Neuronal stem cell (in vitro differentiated cells): ENCODE measurements at regions not wholly inside any gene's neighbourhood (a gene's known extent, or its start where the extent isn't known, plus 50 kb on each side); places are given as distances from the start of the nearest gene placed in this dataset.

Source experiments
- DNase-seq: peaks from one replicate; pipeline ENCODE4 v3.0.0-alpha.2; 2013; ENCODE audit warnings: low spot score
- H2AFZ ChIP-seq: one replicate; pipeline ENCODE4 v1.6.1; 2013; ENCODE audit warnings: mild to moderate bottlenecking, low read length, inconsistent platforms
- H2AK5ac ChIP-seq: 2 replicates; pipeline ENCODE4 v1.6.1; 2013; ENCODE audit warnings: low read depth, mild to moderate bottlenecking, inconsistent platforms, low read length, moderate library complexity, mixed read lengths
- H2BK120ac ChIP-seq: 2 replicates; pipeline ENCODE4 v1.6.1; 2013; ENCODE audit warnings: low read depth, mild to moderate bottlenecking, inconsistent platforms, low read length, moderate library complexity, mixed read lengths
- H2BK12ac ChIP-seq: one replicate; pipeline ENCODE4 v1.6.1; 2013; ENCODE audit warnings: low read length, inconsistent platforms
- H2BK15ac ChIP-seq: 2 replicates; pipeline ENCODE4 v1.6.1; 2013; ENCODE audit warnings: mild to moderate bottlenecking, low read length, inconsistent platforms, mixed read lengths
- H2BK5ac ChIP-seq: one replicate; pipeline ENCODE4 v1.6.1; 2013; ENCODE audit warnings: inconsistent platforms, mild to moderate bottlenecking, low read length, moderate library complexity
- H3K14ac ChIP-seq: one replicate; pipeline ENCODE4 v1.6.1; 2013; ENCODE audit warnings: low read length, inconsistent platforms
- H3K18ac ChIP-seq: 2 replicates; pipeline ENCODE4 v1.6.1; 2013; ENCODE audit warnings: low read length, inconsistent platforms
- H3K23ac ChIP-seq: 2 replicates; pipeline ENCODE4 v1.6.1; 2013; ENCODE audit warnings: low read depth, mild to moderate bottlenecking, mixed read lengths, low read length, inconsistent platforms; ENCODE audit not compliant: poor library complexity
- H3K27ac ChIP-seq: replicated peaks from 3 replicates; pipeline ENCODE4 v1.5.1; 2013; ENCODE audit warnings: low read length, inconsistent platforms
- H3K27me3 ChIP-seq, 3 experiments: 2 replicates each; pipeline ENCODE4 v1.6.1; 2013; ENCODE audit warnings: low read length in 3 of 3, mild to moderate bottlenecking in 2 of 3, inconsistent platforms in 1 of 3, low read depth in 1 of 3, mixed read lengths in 1 of 3, moderate library complexity in 1 of 3; ENCODE audit not compliant: control insufficient read depth in 3 of 3, insufficient read depth in 3 of 3
- H3K36me3 ChIP-seq, 2 donors: replicated peaks in 1 of 2; 2 replicates each; pipeline ENCODE4 v1.6.1; 2013; ENCODE audit warnings: low read length in 2 of 2; ENCODE audit not compliant: control insufficient read depth in 2 of 2, insufficient read depth in 2 of 2
- H3K4ac ChIP-seq: 2 replicates; pipeline ENCODE4 v1.6.1; 2013; ENCODE audit warnings: inconsistent platforms, mild to moderate bottlenecking, low read length, moderate library complexity
- H3K4me1 ChIP-seq, 2 donors: 1 replicate in 1 of 2; 2 replicates in 1 of 2; pipeline ENCODE4 v1.6.1; 2013; ENCODE audit warnings: low read length in 2 of 2, low read depth in 1 of 2; ENCODE audit not compliant: control insufficient read depth in 2 of 2, insufficient read depth in 1 of 2
- H3K4me2 ChIP-seq: one replicate; pipeline ENCODE4 v1.6.1; 2013; ENCODE audit warnings: mild to moderate bottlenecking, low read length, inconsistent platforms; ENCODE audit not compliant: insufficient read depth, poor library complexity, severe bottlenecking
- H3K4me3 ChIP-seq, 2 donors: 2 replicates each; pipeline ENCODE4 v1.5.1; 2013; ENCODE audit warnings: low read length in 2 of 2, mild to moderate bottlenecking in 2 of 2, inconsistent platforms in 1 of 2, moderate library complexity in 1 of 2
- H3K79me1 ChIP-seq: one replicate; pipeline ENCODE4 v1.6.1; 2013; ENCODE audit warnings: low read depth, mild to moderate bottlenecking, inconsistent platforms, low read length, moderate library complexity
- H3K9ac ChIP-seq: one replicate; pipeline ENCODE4 v1.6.1; 2013; ENCODE audit warnings: mild to moderate bottlenecking, low read depth, low read length, inconsistent platforms; ENCODE audit not compliant: poor library complexity
- H3K9me3 ChIP-seq, 2 donors: replicated peaks in 1 of 2; 2 replicates each; pipeline versions ENCODE3 to v1.6.1; 2013; ENCODE audit warnings: low read length in 2 of 2, mild to moderate bottlenecking in 2 of 2, inconsistent platforms in 1 of 2, low read depth in 1 of 2, mixed read lengths in 1 of 2, moderate library complexity in 1 of 2; ENCODE audit not compliant: control insufficient read depth in 2 of 2, insufficient read depth in 1 of 2
- H4K8ac ChIP-seq: one replicate; pipeline ENCODE4 v1.6.1; 2013; ENCODE audit warnings: low read depth, mild to moderate bottlenecking, inconsistent platforms, low read length, moderate library complexity
- H4K91ac ChIP-seq: one replicate; pipeline ENCODE4 v1.6.1; 2013; ENCODE audit warnings: low read length, low read depth, mild to moderate bottlenecking, inconsistent platforms; ENCODE audit not compliant: poor library complexity
- WGBS, 2 donors: extraction: QIAGEN DNeasy Blood & Tissue Kit; methylation state at CpG; one replicate each; pipeline ENCODE4 v1.1.7; 2013; ENCODE audit warnings: missing lambda C conversion rate in 2 of 2, mixed read lengths in 1 of 2; ENCODE audit not compliant: insufficient read length in 2 of 2, insufficient replicate concordance in 1 of 2; ENCODE audit errors: extremely low coverage in 2 of 2; 5-methylcytosine and 5-hydroxymethylcytosine counted together

GRCh38 chr5:168092209-168093185 is 198.9 kb upstream of the WWC1 start:
- Histone ChIP-seq H3K4me3 (no peak overlapping the region), H3K4me1 (no peaks in the 10 kb centered on the region), H3K79me1 (no peaks in the 10 kb centered on the region), H2BK5ac (no peak overlapping the region), H2BK15ac (no peak overlapping the region), H3K18ac (no peak overlapping the region), H3K27ac (no peak overlapping the region), H3K14ac (no peak overlapping the region), H3K36me3 (no peaks in the 10 kb centered on the region), H2AK5ac (no peak overlapping the region), H3K4ac (no peak overlapping the region), H3K27me3 (no peaks in the 10 kb centered on the region), H2BK12ac (no peak overlapping the region), H3K23ac (no peak overlapping the region), H3K9me3 (peaks cover 0 to 2% of the 10 kb centered on the region in 2 donors), H4K91ac (no peak overlapping the region), H4K8ac (no peak overlapping the region), H3K9ac (no peak overlapping the region), H2AFZ (no peak overlapping the region), H3K4me2 (no peak overlapping the region), H2BK120ac (no peak overlapping the region)
- no peak for DNase-seq
- no CpG with 5 or more reads among the region's 8 CpGs for WGBS, 2 donors

GRCh38 chr5:168093200-168093910 is 198.1 kb upstream of the WWC1 start:
- Histone ChIP-seq H3K27ac (no peak overlapping the region), H2BK5ac (no peak overlapping the region), H2BK12ac (no peak overlapping the region), H3K23ac (no peak overlapping the region), H3K4ac (no peak overlapping the region), H3K18ac (no peak overlapping the region), H3K4me3 (no peak overlapping the region), H2BK15ac (no peak overlapping the region), H3K4me2 (no peak overlapping the region), H2BK120ac (no peak overlapping the region), H3K27me3 (no peaks in the 10 kb centered on the region), H4K8ac (no peak overlapping the region), H3K4me1 (no peaks in the 10 kb centered on the region), H3K36me3 (no peaks in the 10 kb centered on the region), H3K14ac (no peak overlapping the region), H3K79me1 (no peaks in the 10 kb centered on the region), H4K91ac (no peak overlapping the region), H3K9me3 (peaks cover 0 to 2% of the 10 kb centered on the region in 2 donors), H2AK5ac (no peak overlapping the region), H3K9ac (no peak overlapping the region), H2AFZ (no peak overlapping the region)
- WGBS, 2 donors: no CpG with 5 or more reads among the region's 5 CpGs
- DNase-seq: no peak

GRCh38 chr5:168096525-168096924 is 194.9 kb upstream of the WWC1 start:
- Histone ChIP-seq H2AK5ac (no peak overlapping the region), H2AFZ (no peak overlapping the region), H4K91ac (no peak overlapping the region), H3K18ac (no peak overlapping the region), H3K9me3 (no peaks in the 10 kb centered on the region), H3K9ac (no peak overlapping the region), H2BK15ac (no peak overlapping the region), H3K27ac (no peak overlapping the region), H2BK5ac (no peak overlapping the region), H3K4me3 (no peak overlapping the region), H2BK12ac (no peak overlapping the region), H2BK120ac (no peak overlapping the region), H3K4me1 (no peaks in the 10 kb centered on the region), H3K4ac (no peak overlapping the region), H3K4me2 (no peak overlapping the region), H4K8ac (no peak overlapping the region), H3K14ac (no peak overlapping the region), H3K27me3 (no peaks in the 10 kb centered on the region), H3K23ac (no peak overlapping the region), H3K79me1 (no peaks in the 10 kb centered on the region), H3K36me3 (peaks cover 0 to 2% of the 10 kb centered on the region in 2 donors)
- WGBS, 2 donors: no CpG with 5 or more reads among the region's 1 CpG
- no peak for DNase-seq
